Activated CD4-positive, CD25-positive, alpha-beta regulatory T cell (primary cell): ENCODE measurements at regions not wholly inside any gene's neighbourhood (a gene's known extent, or its start where the extent isn't known, plus 50 kb on each side); places are given as distances from the start of the nearest gene placed in this dataset.

Source experiments
- DNase-seq, 4 experiments: peaks; one replicate each; lab custom pipeline; 2025; lab: John Stamatoyannopoulos, UW

- no peak for DNase-seq
Measured at GRCh38 chr6:164917211-164917610, 392.2 kb downstream of the C6orf118 start.

DNA sequence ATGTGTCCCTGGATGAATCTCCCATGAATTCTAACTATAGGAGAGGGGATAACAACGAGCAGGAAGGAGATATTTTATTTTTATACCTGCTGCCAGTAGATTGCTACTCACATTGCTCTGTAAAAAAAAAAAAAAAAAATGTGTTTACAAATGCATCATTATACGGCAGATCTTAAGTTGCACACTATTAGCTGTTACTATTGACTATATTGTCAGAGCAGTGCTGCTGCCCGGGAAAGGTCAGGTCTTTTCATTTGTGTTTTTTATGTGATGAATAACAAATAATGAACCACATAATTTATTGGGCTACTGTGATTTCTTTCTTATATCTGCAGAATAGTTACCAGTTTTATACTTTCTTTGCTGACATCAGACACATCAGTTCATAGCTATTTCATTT lies 393.3 kb downstream of the C6orf118 start:
- no peak for DNase-seq

DNA sequence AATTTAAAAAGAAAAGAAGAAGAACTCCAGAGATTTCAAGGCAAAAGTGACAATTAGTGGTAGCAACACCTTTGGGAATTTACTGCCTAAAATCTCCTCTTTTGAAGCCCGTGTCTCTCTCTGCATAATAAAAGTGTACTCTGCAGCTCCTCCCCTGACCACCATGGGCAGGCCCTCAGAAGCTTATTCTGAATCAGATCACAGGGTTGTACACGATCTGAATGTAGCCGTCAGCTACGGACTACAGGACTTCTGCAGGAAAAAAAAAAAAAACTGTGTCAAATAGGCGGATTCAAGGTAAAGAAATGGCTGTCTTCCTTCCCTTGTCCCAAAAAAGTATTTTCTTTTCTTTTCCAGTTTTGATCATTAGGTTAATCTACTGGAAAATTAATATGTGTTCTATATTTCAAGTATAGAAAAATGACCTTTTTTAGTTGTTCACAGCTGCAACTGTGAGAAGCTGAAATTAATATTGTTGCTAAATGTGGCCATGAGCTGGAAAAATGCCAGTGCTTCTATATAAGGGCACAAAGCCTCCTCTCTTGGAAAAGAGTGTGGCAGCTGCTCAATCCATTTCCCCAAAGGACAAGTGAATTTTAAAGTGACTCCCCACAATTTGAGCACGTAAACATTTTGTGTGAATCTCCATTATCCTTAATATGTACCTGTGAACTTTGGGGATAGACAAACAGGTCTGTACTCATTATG lies 397.4 kb downstream of the C6orf118 start:
- no peak for DNase-seq

DNA sequence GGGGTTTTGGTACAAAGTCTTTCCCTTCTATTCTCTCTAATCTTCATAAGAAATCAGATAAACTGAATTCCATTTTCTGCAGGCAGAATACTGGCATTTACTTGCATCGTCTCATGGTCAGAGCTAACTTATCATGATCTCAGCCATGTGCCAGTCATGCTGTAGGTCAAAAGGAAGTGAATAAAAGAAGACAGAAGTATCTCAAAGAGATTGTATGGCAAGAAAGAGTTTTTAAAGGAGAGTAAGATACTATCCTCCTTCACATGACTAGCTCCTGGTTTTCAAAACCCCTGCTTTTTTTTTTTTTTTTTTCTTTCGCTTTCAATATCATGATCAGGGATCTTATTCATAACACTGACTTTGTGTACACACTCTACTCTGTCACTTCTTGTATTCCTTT lies 398.3 kb downstream of the C6orf118 start:
- no peak for DNase-seq

GRCh38 chr6:164906766-164907165 lies 402.6 kb downstream of the C6orf118 start:
- DNase-seq = no peak

- DNase-seq = no peak
Measured at GRCh38 chr6:164905311-164905710, 404.1 kb downstream of the C6orf118 start.

GRCh38 chr6:164898412-164898811 lies 411.0 kb downstream of the C6orf118 start:
- no peak for DNase-seq

DNA sequence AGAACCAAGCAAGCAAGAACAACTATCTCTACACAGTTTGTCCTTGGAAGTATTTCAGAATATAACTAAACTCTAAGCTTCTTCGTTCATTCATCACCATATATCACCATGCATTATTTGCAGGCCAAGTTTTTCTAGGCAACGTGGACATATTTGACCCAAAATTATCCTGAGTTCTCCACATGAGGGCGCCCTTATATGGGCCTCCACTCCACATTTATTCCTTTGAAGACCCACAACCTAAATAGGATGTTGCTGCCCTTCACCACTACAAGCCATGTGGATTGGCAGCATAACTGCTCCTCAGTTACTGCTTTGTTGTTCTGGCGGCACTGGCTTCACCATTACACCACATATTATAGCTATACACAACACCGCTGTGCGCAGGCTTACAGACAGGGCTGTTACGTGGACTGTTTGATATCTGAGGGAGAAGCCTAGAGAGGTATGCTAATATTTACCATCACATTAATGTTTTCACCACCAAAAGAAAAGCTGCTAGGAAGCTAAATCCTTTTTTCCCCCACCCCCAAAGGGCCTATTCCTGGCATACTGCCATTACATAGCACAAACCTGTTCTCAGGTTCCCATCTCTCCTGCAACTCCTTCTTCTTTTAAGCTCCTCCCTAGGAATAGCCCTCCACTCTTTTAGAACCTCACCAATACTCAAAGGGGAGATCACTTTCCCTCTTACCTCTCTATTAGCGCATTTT lies 411.7 kb downstream of the C6orf118 start:
- DNase-seq = no peak

GRCh38 chr6:164889980-164890379 lies 419.4 kb downstream of the C6orf118 start:
- no peak for DNase-seq

DNA sequence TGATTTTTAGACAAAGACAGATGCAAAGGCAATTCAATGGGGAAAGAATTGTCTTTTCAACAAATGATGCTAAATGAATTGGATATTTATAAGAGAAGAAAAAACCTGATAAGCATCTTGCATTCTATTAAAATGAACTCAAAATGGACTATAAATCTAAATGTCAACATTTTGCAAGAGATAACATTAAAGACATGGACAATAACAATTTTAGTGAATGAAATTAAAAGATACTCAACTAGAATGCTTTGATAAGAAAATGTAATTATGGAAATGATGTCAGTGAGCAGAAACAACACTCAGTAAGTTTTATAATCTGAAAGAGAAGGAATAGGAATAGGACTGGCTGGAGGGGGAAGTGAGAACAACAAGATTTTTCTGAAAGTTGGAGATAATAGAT lies 421.7 kb downstream of the C6orf118 start:
- no peak for DNase-seq

GRCh38 chr6:164882236-164882635 lies 427.2 kb downstream of the C6orf118 start:
- no peak for DNase-seq

GRCh38 chr6:164871783-164872182 lies 437.6 kb downstream of the C6orf118 start:
- DNase-seq = no peak

DNA sequence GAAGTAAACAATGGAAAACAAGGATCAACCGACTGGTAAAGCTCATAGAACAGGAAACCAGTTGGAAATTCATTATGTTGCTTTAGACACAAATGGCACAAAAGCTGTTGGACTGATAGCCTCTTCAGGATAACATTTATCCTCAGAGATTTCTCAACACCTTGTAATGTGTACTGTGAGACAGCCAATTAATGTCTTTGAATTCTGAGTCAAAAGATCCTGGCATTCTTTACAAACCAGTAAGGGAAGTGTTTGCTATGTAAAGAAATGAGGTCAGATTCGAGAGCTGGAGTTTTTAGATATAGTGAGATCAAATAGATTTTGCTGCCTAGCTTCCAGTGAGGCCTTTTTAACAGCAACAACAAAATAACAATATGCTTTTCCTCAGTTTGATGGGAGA lies 439.2 kb downstream of the C6orf118 start:
- no peak for DNase-seq

- no peak for DNase-seq
Measured at GRCh38 chr6:164861967-164862366, 447.4 kb downstream of the C6orf118 start.

- DNase-seq = no peak
Measured at GRCh38 chr6:164859816-164860215, 449.6 kb downstream of the C6orf118 start.

DNA sequence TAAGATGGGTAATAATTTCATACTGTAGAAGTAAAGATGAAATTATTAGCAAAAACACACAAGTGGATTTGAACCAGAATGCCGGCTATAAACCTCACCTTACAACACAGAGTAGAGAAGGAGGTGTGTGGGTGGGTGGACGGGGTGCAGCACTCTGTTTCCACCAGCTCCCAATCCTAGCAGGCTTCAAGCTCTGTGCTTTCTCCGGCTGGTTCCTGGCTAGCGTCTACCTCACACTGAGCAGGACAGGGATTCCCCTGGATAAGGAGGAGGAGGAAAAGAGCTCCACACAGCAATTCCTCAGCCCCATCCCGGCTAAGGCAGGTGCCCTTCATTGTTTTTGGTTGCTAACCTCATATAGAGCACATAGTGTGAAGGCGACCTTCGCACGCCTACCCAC lies 453.3 kb downstream of the C6orf118 start:
- DNase-seq = no peak

DNA sequence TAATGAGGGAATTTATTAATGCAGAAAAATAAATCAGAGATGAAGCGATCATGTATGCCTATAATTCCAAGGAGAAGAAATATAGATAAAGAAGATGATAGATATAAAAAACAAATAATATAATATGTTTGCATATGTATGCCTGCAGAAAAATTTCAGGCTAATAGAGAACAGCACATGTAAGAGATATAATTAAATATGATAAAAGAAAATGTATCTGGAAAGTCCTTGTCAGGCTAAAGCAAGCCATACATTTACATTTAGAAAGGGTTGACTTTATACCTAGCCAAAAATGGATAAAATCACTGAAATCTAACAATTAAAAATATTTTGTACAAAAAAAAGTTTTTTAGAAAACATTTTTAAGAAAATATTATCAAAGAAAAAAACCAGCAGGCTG lies 454.1 kb downstream of the C6orf118 start:
- no peak for DNase-seq

- no peak for DNase-seq
Measured at GRCh38 chr6:164854526-164854925, 454.9 kb downstream of the C6orf118 start.

- DNase-seq = no peak
Measured at GRCh38 chr6:164845773-164846172, 463.6 kb downstream of the C6orf118 start.

DNA sequence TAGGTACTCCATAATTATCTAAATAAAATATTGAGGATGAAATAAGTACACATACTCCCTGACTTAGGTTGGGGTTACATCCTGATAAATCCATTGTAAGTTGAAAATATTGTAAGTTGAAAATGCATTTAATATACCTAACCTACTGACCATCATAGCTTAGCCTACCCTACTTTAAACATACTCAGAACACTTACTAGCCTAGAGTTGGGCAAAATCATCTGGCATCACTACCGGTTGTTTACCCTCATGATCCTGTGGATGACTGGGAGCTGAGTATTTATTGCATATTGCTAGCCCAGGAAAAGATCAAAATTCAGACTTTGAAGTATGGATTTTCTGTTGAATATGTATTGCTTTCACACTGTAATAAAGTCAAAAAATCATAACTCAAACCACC lies 467.3 kb downstream of the C6orf118 start:
- DNase-seq = no peak

DNA sequence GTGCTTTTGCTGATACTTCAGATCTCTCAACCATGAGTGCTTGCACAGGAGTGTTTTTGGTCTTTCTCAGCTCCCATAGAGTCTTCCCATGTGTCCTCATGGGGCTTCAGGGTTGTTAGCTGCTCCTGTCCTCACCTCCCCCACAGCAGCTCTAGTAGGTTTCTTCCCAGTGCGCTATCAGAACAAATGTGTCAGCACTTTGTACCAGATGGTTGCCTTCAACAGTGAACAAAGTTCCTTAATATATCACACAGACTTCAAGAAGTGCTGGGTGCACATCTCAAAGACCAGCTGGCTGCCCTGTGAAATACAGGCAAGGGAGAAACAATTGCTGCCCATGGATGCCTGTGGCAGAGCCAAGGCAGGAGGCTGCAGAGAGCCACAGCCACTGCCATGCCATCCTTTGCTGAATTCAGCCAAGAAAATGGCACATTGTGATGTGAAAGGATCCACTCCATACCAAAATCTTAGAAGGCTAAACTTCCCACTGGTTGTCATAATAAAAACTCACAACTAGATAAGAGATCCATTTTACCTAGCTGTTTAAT lies 471.3 kb downstream of the C6orf118 start:
- no peak for DNase-seq

- DNase-seq = no peak
Measured at GRCh38 chr6:164836486-164836885, 472.9 kb downstream of the C6orf118 start.

GRCh38 chr6:164832410-164832809 lies 477.0 kb downstream of the C6orf118 start:
- DNase-seq = no peak
